ENCODE measurements at regions not wholly inside any gene's neighbourhood (a gene's known extent, or its start where the extent isn't known, plus 50 kb on each side); places are given as distances from the start of the nearest gene placed in this dataset.

- no peak for TF ChIP-seq EZH2 (IDR thresholded peaks at IDR 0.05; ENCODE audit: insufficient read depth, low read length)
- no peak for TF ChIP-seq CTCF (IDR thresholded peaks at IDR 0.05; ENCODE audit: insufficient read depth, low read depth, low read length)
Measured at GRCh38 chr13:111620586-111620985, 300.1 kb downstream of the TEX29 start.
